Spinal cord (tissue), 9 donors: ENCODE measurements at regions not wholly inside any gene's neighbourhood (a gene's known extent, or its start where the extent isn't known, plus 50 kb on each side); places are given as distances from the start of the nearest gene placed in this dataset.
A peak's percentile ranks its signal among the peaks of the same experiment; 100 is the strongest.

ENCODE experiments used
- DNase-seq, 6 donors: peaks; one replicate each; pipeline versions ENCODE4 v3.0.0 to v3.0.0-alpha.2; 2013 to 2015; ENCODE audit warnings: low spot score in 6 of 6, low read depth in 4 of 6
- H3K27ac ChIP-seq: one replicate; pipeline ENCODE4 v1.5.1; 2013; ENCODE audit warnings: low read depth, low read length, control low read depth
- H3K27me3 ChIP-seq: one replicate; pipeline ENCODE4 v1.6.1; 2013; ENCODE audit warnings: low read length; ENCODE audit not compliant: control insufficient read depth, insufficient read depth
- H3K36me3 ChIP-seq: one replicate; pipeline ENCODE4 v1.6.1; 2013; ENCODE audit warnings: low read length; ENCODE audit not compliant: control insufficient read depth, insufficient read depth
- H3K4me1 ChIP-seq: one replicate; pipeline ENCODE4 v1.6.1; 2013; ENCODE audit warnings: low read length; ENCODE audit not compliant: control insufficient read depth, insufficient read depth
- H3K4me3 ChIP-seq: one replicate; pipeline ENCODE4 v1.5.1; 2013; ENCODE audit warnings: low read depth, low read length, control low read depth
- H3K9me3 ChIP-seq: one replicate; pipeline ENCODE4 v1.6.1; 2013; ENCODE audit warnings: low read length; ENCODE audit not compliant: control insufficient read depth, insufficient read depth
- WGBS: methylation state at CpG from one replicate; pipeline ENCODE4 v1.1.5; 2013; ENCODE audit warnings: missing lambda C conversion rate; ENCODE audit not compliant: insufficient coverage; 5-methylcytosine and 5-hydroxymethylcytosine counted together
- donor health status: healthy.

- 22% methylated on average over 8 of the region's 9 CpGs for WGBS
- H3K9me3 ChIP-seq: no peaks in the 10 kb centered on the region
- no peaks in the 10 kb centered on the region for H3K27me3 ChIP-seq
- DNase-seq: peak in 3 of 6 donors; percentile 31 to 78 (median 36)
- peaks cover 9% of the 10 kb centered on the region for H3K4me1 ChIP-seq
- H3K4me3 ChIP-seq: no peak overlapping the region
- no peak overlapping the region for H3K27ac ChIP-seq
- H3K36me3 ChIP-seq: no peaks in the 10 kb centered on the region
Measured at GRCh38 chr5:61808909-61809308, 476.9 kb downstream of the ZSWIM6 start.

- Histone ChIP-seq H3K27ac (no peak overlapping the region), H3K4me3 (no peak overlapping the region), H3K36me3 (no peaks in the 10 kb centered on the region), H3K4me1 (peaks cover 9% of the 10 kb centered on the region), H3K9me3 (no peaks in the 10 kb centered on the region), H3K27me3 (no peaks in the 10 kb centered on the region)
- WGBS: 68% methylated on average over 2 of the region's 4 CpGs
- DNase-seq: peak in 2 of 6 donors; percentile 9 to 70
Measured at GRCh38 chr5:61809651-61810050, 477.6 kb downstream of the ZSWIM6 start.

GRCh38 chr5:61811052-61811451, 479.0 kb downstream of the ZSWIM6 start:
- no CpG with 5 or more reads among the region's 1 CpG for WGBS
- no peak for DNase-seq
- peaks cover 9% of the 10 kb centered on the region for H3K4me1 ChIP-seq
- H3K9me3 ChIP-seq: no peaks in the 10 kb centered on the region
- H3K27ac ChIP-seq: no peak overlapping the region
- H3K27me3 ChIP-seq: no peaks in the 10 kb centered on the region
- H3K4me3 ChIP-seq: no peak overlapping the region
- no peaks in the 10 kb centered on the region for H3K36me3 ChIP-seq

GRCh38 chr5:61813361-61813760, 481.3 kb downstream of the ZSWIM6 start:
- DNase-seq: no peak
- WGBS: 100% methylated on average over 1 of the region's 1 CpG
- H3K9me3 ChIP-seq: no peaks in the 10 kb centered on the region
- peaks cover 9% of the 10 kb centered on the region for H3K4me1 ChIP-seq
- no peak overlapping the region for H3K4me3 ChIP-seq
- H3K27ac ChIP-seq: no peak overlapping the region
- H3K27me3 ChIP-seq: no peaks in the 10 kb centered on the region
- H3K36me3 ChIP-seq: no peaks in the 10 kb centered on the region

GRCh38 chr5:61815339-61815738, 483.3 kb downstream of the ZSWIM6 start:
- no peak for DNase-seq
- no peak overlapping the region for H3K27ac ChIP-seq
- H3K4me3 ChIP-seq: no peak overlapping the region
- peaks cover 4% of the 10 kb centered on the region for H3K9me3 ChIP-seq
- H3K4me1 ChIP-seq: no peaks in the 10 kb centered on the region
- no peaks in the 10 kb centered on the region for H3K27me3 ChIP-seq
- WGBS: no CpG with 5 or more reads among the region's 1 CpG
- H3K36me3 ChIP-seq: no peaks in the 10 kb centered on the region

- peaks cover 4% of the 10 kb centered on the region for H3K9me3 ChIP-seq
- 60% methylated on average over 4 of the region's 9 CpGs for WGBS
- no peaks in the 10 kb centered on the region for H3K27me3 ChIP-seq
- no peak overlapping the region for H3K4me3 ChIP-seq
- peaks cover 4% of the 10 kb centered on the region for H3K4me1 ChIP-seq
- no peak overlapping the region for H3K27ac ChIP-seq
- no peaks in the 10 kb centered on the region for H3K36me3 ChIP-seq
- DNase-seq: no peak
Measured at GRCh38 chr5:61816146-61816545, 484.1 kb downstream of the ZSWIM6 start.

GRCh38 chr5:61816585-61817450, 484.8 kb downstream of the ZSWIM6 start:
- DNase-seq: no peak
- H3K9me3 ChIP-seq: peaks cover 4% of the 10 kb centered on the region
- no peak overlapping the region for H3K4me3 ChIP-seq
- no peak overlapping the region for H3K27ac ChIP-seq
- WGBS: 63% methylated on average over 6 of the region's 11 CpGs
- H3K36me3 ChIP-seq: no peaks in the 10 kb centered on the region
- H3K27me3 ChIP-seq: no peaks in the 10 kb centered on the region
- H3K4me1 ChIP-seq: peaks cover 6% of the 10 kb centered on the region

GRCh38 chr5:61817472-61818326, 485.6 kb downstream of the ZSWIM6 start:
- peak in 4 of 6 donors; percentile 68 to 96 (median 79) for DNase-seq
- WGBS: 4% methylated on average over 4 of the region's 7 CpGs

GRCh38 chr5:61820836-61821235, 485.2 kb upstream of the KIF2A start:
- 46% methylated on average over 3 of the region's 4 CpGs for WGBS
- peak in 2 of 6 donors; percentile 45 to 74 for DNase-seq
- H3K36me3 ChIP-seq: no peaks in the 10 kb centered on the region

More at GRCh38 chr5:61817472-61818326, 485.6 kb downstream of the ZSWIM6 start:
- no peaks in the 10 kb centered on the region for H3K36me3 ChIP-seq
- H3K4me1 ChIP-seq: peaks cover 6% of the 10 kb centered on the region
- H3K4me3 ChIP-seq: peak overlapping the region; percentile 1
- no peak overlapping the region for H3K27ac ChIP-seq
- no peaks in the 10 kb centered on the region for H3K27me3 ChIP-seq
- H3K9me3 ChIP-seq: peaks cover 4% of the 10 kb centered on the region

More at GRCh38 chr5:61820836-61821235, 485.2 kb upstream of the KIF2A start:
- H3K27me3 ChIP-seq: no peaks in the 10 kb centered on the region
- H3K4me3 ChIP-seq: no peak overlapping the region
- H3K9me3 ChIP-seq: peaks cover 4% of the 10 kb centered on the region
- H3K4me1 ChIP-seq: peaks cover 6% of the 10 kb centered on the region
- H3K27ac ChIP-seq: no peak overlapping the region
